Keratinocyte (primary cell): ENCODE measurements at regions not wholly inside any gene's neighbourhood (a gene's known extent, or its start where the extent isn't known, plus 50 kb on each side); places are given as distances from the start of the nearest gene placed in this dataset.

ENCODE experiments used
- EZH2 ChIP-seq: IDR thresholded peaks from one replicate; pipeline ENCODE4 v1.6.1; 2012; ENCODE audit warnings: inconsistent platforms, mild to moderate bottlenecking, low read length, moderate library complexity
- TF ChIP-seq, protein P1 (sequence below), 3 experiments: IDR thresholded peaks in 1 of 3; conservative IDR thresholded peaks in 1 of 3; optimal IDR thresholded peaks in 1 of 3; 2 replicates in 2 of 3; 3 replicates in 1 of 3; pipeline versions ENCODE3 to v1.5.1; 2011; ENCODE audit warnings: low read length in 3 of 3, mild to moderate bottlenecking in 3 of 3, moderate library complexity in 2 of 3, control low read depth in 1 of 3, inconsistent platforms in 1 of 3; ENCODE audit not compliant: insufficient read depth in 2 of 3; ENCODE audit errors: extremely low read depth in 1 of 3

DNA sequence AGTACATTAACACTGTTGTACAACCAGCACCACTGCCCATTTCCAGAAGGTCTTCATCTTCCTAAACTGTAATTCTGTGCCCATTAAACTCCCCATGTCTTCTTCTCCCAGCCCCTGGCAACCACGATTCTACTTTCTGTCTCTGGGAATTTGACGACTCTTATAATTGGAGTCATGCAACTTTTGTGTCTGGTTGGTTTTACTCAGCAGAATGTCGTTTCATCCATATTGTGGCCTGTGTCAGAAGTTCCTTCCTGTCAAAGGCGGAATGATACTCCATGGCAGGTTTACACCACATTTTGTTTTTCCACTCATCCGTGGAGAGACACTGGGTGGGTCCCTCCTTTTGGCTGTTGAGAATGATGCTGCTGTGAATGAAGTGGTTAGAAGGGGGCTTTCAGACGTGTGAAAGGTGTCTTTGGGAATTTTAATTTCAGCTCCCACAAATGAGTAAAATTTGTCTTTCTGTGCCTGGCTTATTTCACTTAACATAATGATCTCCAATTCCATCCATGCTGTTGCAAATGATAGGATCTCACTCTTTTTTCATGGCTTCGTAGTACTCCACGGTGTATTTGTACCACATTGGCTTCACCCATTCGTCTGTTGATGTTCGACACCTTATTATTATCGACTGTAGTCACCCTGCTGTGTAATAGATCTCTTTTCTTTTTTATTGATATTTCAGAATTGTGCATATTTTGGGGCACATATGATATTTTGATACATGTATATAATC, 86.1 kb upstream of the SEPTIN5 start:
- TF ChIP-seq, protein P1, sequence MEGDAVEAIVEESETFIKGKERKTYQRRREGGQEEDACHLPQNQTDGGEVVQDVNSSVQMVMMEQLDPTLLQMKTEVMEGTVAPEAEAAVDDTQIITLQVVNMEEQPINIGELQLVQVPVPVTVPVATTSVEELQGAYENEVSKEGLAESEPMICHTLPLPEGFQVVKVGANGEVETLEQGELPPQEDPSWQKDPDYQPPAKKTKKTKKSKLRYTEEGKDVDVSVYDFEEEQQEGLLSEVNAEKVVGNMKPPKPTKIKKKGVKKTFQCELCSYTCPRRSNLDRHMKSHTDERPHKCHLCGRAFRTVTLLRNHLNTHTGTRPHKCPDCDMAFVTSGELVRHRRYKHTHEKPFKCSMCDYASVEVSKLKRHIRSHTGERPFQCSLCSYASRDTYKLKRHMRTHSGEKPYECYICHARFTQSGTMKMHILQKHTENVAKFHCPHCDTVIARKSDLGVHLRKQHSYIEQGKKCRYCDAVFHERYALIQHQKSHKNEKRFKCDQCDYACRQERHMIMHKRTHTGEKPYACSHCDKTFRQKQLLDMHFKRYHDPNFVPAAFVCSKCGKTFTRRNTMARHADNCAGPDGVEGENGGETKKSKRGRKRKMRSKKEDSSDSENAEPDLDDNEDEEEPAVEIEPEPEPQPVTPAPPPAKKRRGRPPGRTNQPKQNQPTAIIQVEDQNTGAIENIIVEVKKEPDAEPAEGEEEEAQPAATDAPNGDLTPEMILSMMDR (optimal IDR thresholded peaks at IDR 0.05 in 1 of 3, IDR thresholded peaks at IDR 0.05 in 1 of 3, conservative IDR thresholded peaks at IDR 0.05 in 1 of 3; ENCODE audit: extremely low read depth in 1 of 3, insufficient read depth in 2 of 3, low read length in 3 of 3): no peak
- TF ChIP-seq EZH2: no peak
